Fibroblast of skin of scalp (primary cell): ENCODE measurements at regions not wholly inside any gene's neighbourhood (a gene's known extent, or its start where the extent isn't known, plus 50 kb on each side); places are given as distances from the start of the nearest gene placed in this dataset.
"Not testable (repeated sequence)": the region's sequence is repeated elsewhere in the genome, so short reads cannot be mapped to it uniquely, and the experiment has no call there.

Source experiments
- DNase-seq: peaks from one replicate; pipeline ENCODE4 v3.0.0-alpha.2; 2013

GRCh38 chr1:29389533-29390041 is 153.3 kb downstream of the PTPRU start:
- DNase-seq: no peak

- DNase-seq: no peak
Measured at GRCh38 chr1:29388884-29389283, 152.6 kb downstream of the PTPRU start.

GRCh38 chr1:29388170-29388569 is 151.8 kb downstream of the PTPRU start:
- no peak for DNase-seq

GRCh38 chr1:29387210-29387609 is 150.9 kb downstream of the PTPRU start:
- DNase-seq: no peak

GRCh38 chr1:29386453-29386852 is 150.1 kb downstream of the PTPRU start:
- not testable (repeated sequence) for DNase-seq

GRCh38 chr1:29385966-29386365 is 149.6 kb downstream of the PTPRU start:
- DNase-seq: no peak

- DNase-seq: no peak
Measured at GRCh38 chr1:29384496-29385015, 148.2 kb downstream of the PTPRU start.

- DNase-seq: peak; percentile 55
Measured at GRCh38 chr1:29383746-29384371, 147.5 kb downstream of the PTPRU start.

- no peak for DNase-seq
Measured at GRCh38 chr1:29382851-29383745, 146.8 kb downstream of the PTPRU start.

GRCh38 chr1:29381426-29381825 is 145.1 kb downstream of the PTPRU start:
- no peak for DNase-seq

- DNase-seq: peak; percentile 16
Measured at GRCh38 chr1:29380532-29380931, 144.2 kb downstream of the PTPRU start.

GRCh38 chr1:29379443-29380073 is 143.2 kb downstream of the PTPRU start:
- peak; percentile 58 for DNase-seq
